NB4 (cell line): ENCODE measurements at regions not wholly inside any gene's neighbourhood (a gene's known extent, or its start where the extent isn't known, plus 50 kb on each side); places are given as distances from the start of the nearest gene placed in this dataset.

Experiments used
- CTCF ChIP-seq: IDR thresholded peaks from one replicate; pipeline ENCODE4 v1.5.1; 2012; ENCODE audit warnings: low read depth, low read length
- MAX ChIP-seq: IDR thresholded peaks from 2 replicates; pipeline ENCODE4 v1.6.1; 2011; ENCODE audit warnings: low read depth, low read length
- POLR2A ChIP-seq: IDR thresholded peaks from 2 replicates; pipeline ENCODE4 v1.6.1; 2011; ENCODE audit warnings: mild to moderate bottlenecking; ENCODE audit not compliant: insufficient read length; ENCODE audit errors: extremely low read depth

GRCh38 chr12:59408431-59408830 is 187.4 kb upstream of the SLC16A7 start:
- TF ChIP-seq CTCF (no peak), POLR2A (no peak), MAX (no peak)
